Activated gamma-delta T cell treated with Interleukin-2 at 50 U/mL for 16 hours (primary cell): ENCODE measurements at regions not wholly inside any gene's neighbourhood (a gene's known extent, or its start where the extent isn't known, plus 50 kb on each side); places are given as distances from the start of the nearest gene placed in this dataset.

Experiments
- DNase-seq: peaks from one replicate; pipeline ENCODE4 v3.0.0-alpha.2; 2020

DNA sequence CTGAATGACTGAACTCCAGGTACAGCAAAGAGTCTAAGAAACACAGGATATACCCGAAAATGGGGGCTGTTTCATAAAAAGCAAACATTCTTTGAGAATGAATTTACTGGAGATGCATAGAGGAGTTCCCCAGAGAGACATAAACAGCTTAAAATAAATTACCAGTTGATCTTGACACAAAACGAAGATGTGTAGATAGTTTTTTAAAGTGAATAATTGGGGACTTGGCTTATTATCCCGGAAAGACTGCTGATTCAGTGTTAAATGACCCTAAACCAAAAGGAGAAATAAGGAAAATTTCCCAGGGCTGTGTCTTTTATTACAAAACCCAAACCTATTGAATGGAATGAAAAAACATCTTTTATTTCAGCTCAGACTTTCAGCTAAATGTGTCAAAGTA lies 1052.8 kb upstream of the TMEM132C start:
- DNase-seq, result no peak

DNA sequence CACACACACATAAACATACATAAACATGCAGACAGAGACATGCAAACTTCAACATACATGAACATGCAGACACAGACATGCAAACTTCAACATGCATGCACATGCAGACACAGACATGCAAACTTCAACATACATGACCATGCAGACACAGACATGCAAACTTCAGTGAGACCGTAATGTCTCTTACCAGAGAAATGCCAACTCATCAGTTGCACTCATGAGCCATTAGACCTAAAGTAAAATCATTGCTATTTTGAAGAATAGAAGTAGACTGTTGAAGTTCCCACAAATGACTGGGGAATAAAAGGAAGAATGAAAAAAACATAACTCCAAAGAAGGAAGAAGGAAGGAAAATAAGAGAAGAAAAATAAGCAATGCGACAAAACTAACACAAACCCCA lies 1044.0 kb upstream of the TMEM132C start:
- no peak for DNase-seq

DNA sequence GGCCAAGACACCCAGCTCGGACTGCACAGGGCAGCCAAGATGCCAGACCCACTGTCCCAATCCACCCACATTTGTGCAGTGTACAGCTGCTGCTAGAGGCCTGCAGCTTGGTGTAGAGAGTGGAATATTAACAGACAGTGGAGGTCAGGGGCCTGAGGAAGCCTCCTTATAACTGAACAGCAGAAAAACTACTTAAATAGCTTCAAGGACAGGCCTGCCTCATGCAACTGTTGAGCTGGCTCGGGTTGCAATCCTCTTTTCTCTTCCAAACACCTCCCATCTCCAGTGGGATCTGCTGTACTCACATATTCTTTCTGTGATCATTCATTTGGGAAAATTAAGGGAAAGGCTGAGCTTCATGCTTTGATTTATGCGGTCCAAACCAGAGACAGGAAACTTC lies 1043.2 kb upstream of the TMEM132C start:
- DNase-seq, result no peak

DNA sequence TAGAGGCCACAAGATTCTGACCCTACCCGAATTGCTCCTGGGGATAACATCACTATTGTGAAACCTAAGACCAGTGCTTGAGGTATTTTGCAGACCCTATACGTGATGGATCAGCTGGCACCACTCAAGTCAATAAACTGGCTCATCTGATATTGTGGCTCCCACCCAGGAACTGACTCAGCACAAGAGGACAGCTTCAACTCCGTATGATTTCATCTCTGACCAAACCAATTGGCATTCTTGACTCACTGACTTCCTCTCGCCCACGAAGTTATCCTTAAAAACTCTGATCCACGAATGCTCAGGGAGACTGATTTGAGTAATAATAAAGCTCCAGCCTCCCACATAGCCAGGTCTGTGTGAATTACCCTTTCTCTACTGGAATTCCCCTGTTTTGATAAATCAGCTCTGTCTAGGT lies 1036.1 kb upstream of the TMEM132C start:
- no peak for DNase-seq

DNA sequence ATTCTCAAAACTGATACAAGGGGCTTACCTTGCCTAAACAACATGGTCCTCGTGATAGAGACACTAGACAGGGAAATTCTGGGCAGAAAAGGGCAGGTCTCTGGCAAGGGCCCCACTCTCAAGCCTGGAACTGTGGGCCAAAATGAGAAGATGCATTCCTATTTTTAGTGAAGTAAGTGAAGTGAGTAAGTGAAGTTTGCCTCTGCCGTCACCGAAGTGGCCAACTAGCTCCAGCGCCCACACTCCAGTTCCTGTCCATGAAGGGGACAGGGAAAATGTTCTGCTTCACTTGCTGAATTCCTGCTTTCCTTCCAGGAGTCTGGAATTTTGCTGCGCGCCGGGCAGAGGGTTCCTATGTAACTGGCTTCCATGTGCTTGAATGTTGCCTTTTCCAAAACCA lies 1035.6 kb upstream of the TMEM132C start:
- no peak for DNase-seq

DNA sequence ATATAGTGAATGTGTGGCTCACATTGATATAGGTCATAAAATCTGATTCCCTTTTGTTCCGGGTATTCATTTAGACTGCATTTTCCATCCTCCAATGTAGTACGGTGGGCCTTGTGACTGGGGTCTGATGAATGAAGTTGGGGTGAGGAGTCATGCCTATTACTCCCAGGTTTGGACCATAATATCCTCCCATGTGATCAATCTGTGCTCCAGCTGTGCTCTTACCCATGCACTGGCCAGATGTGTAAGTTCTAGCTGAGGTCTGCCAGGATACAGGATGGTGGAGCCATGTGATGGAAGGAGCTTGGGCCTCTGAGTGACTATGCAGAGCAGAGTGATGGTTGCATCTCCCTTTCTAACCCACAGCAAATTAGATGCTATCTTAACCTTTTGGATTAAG lies 1034.0 kb upstream of the TMEM132C start:
- no peak for DNase-seq

DNA sequence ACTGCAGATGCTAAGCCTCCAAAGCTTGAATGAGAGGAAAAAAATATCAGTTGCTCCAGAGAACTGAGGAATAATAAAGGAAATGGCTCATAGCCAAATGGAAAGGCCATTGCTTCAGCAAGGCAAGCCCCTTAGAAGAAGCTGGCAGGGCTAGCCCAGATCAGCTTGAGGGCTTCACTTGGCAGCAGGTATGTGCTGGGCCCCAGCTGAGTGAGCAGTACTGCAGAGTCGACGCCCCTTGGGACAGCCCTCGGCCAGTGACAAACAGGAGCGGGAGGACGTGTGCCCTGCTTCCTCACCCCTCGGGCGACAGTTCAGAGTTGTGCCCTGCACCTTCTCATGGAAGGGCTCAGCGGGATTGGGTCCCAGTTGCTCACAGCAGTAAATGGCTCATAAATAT lies 1031.2 kb upstream of the TMEM132C start:
- DNase-seq, result no peak

DNA sequence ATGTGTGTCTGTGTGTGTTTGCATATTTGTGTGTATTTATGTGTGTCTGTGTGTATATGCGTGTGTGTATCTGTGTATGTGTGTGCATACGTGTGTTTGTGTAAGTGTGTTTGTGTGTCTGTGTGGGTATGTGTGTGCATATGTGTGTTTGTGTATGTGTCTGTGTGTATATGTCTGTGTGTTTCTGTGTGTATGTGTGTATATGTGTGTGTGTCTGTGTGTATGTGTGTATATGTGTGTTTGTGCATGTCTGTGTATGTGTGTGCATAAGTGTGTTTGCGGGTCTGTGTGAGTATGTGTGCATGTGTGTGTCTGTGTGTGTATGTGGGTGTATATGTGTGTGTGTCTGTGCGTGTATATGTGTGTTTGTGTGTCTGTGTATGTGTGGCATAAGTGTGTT lies 1030.5 kb upstream of the TMEM132C start:
- DNase-seq, result no peak

DNA sequence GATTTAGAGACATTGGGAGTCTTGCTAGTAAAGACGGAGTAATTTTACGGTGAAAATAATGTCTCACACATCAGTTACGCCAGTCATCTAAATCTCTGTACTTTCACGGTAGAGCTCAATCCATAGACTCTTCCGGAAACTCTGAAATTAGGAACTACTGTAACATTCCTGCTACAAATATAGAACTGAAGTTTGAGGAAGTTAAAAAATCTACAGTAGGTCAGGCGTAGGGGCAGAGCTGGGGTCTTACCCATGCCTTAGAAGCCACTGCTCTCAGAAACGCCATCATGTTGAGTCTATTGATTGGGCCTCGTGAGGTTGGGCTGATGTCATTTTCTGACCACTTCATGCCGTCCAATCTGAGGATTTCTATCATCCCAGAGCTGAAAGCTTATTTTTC lies 1029.8 kb upstream of the TMEM132C start:
- DNase-seq, result no peak

DNA sequence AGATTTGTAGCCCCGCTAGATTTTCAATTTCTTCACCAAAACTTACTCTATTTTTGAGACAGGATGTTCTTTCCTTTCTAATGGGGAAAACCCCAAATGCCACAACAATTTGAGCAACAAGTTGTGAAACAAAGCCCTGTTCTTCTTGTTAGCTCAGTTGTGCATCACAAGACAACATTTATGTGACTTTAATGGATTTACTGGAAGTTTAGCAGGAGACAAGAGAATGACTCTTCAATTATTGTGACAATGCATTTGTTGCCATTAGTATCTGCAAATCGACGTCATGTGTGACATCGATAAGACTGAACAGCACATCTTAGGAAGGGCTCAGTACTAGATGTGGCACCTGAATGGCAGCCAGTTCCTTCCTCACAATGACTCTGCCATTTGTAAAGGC lies 1028.9 kb upstream of the TMEM132C start:
- DNase-seq, result no peak

DNA sequence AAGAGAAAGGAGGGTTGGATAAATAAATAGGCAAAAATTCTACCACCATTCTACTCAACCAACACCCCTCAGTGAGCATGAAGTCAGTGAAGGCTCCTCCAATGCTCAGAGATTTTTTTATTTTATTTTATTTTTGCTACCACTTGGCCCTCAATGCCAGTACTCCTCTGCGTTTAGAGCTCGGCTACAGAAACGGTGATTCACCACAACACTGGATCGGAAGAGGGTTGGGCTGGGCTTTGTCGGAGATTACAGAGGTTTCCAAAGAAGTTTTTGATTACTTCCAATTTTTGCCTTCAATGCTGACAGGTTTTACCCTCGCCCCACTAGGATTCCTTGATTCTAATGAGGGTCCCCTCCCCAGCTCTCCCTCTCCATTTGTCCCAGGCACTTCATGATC lies 1027.2 kb upstream of the TMEM132C start:
- DNase-seq, result no peak

DNA sequence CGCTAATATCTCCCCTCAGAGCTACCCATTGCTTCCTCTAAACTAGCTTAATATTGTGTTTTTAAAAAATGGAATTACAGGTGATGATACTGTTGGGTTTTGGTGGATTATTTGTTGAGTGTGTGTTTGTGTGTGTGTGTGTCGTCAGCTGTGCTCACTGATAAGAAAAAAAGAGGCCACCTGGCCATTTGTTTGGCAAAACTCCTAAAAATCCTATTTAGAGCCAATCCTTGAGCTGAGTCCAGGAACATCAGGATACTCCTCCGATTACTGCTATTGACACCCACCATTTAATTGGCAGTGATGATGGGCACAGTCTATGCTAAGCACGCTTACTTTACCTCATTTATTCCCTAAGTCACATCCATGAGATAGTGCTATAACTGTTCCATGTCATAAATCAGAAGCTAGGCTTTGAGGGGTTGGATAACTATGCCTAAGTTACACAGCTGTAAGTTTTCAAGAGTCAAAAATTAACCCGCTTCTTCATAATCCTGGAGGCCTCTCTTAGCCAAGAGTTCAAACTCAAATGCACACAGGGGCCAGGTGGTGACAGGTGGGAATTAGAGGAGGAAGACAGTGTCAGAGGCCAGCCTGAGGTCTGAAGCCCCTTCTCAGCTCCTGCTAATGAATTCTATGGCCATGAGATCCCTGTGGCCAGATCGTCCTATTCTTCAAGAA lies 1026.6 kb upstream of the TMEM132C start:
- no peak for DNase-seq

DNA sequence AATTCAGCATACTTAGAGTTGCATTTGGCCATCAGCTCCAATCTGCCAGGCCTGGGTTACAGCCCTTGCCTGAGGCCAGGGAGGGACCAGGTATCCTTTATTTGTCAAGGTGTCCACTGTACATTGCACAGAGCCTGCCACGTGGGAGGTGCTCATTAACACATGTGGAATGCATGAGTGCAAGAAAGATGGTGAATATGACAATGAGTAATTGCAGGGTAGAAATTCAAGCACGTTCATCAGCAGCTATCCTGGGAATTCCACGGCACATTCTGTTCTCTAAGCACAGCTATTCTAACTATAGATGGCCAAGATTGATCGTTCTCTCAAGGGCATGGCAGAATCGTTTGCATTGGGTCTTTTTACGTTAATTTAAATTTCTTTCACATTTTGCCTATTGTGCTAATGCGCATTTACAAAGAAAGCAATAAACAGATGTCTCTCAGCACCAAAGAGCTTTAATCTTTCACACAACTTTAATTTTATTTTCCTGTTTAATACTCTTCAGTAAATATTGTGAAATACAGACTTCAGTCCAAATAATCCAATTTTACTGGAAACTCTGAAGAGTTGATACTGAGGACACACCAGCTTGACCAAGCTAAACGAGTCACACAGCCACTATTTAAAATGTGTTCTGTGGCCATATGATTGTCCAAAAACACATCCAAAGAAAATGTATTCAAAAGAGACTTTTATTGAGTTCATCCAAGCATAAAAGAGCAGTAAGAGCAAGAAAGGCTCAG lies 1025.7 kb upstream of the TMEM132C start:
- DNase-seq, result no peak

DNA sequence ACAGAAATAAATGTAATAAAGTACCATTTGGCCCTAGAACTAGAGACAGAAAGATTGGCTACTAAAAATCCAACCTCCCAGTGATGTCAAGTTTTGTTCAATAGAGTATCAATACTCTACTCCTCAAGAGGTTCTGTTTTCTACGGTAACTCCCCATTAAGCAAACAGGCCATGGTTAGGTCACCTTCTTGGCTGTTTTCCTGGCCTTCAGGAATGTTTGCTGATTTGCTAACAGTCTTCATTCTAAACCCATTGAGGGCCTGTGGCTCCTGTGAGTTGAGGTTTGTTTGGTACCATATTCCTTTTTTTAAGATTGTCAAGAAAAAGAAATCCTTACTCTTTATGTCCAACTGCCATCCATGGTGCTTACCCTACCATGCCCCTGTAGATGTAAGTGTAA lies 1022.0 kb upstream of the TMEM132C start:
- no peak for DNase-seq

DNA sequence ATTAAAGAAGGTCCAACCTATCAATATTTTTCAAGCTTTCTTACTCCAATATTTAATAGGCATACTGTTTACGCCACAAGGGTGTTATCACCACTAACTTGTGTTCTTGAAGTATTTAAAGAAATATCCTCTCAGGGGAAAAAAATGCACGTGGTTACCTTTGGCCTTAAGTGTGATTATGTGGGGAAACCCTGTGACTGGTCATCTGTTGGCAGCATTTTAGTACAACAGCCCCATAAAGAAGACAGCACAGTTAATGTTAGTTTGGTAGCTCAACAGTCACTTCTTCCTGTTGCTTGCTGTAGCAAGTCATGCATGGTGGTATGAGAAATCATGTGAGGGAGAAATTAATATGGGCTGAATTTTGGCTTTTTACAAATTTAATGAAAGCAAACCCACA lies 1021.5 kb upstream of the TMEM132C start:
- DNase-seq, result no peak

DNA sequence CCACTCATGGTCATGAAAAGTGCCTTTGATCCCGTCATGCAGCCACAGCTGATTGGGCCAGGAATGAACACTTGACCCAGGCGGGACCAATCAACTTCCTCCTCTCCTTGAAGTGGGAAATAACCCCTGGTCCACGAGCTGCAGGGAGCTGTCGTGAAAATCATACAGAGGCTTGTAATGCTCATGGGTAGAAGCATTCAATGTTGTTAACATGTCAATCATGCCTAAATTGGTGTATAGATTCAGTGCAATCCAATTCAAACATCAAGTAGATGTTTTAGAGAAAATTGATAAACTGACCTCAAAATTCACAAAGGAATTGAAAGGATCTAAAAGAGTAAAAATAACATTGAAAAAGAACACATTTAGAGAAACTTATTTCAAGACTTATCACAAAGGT lies 1019.0 kb upstream of the TMEM132C start:
- no peak for DNase-seq

DNA sequence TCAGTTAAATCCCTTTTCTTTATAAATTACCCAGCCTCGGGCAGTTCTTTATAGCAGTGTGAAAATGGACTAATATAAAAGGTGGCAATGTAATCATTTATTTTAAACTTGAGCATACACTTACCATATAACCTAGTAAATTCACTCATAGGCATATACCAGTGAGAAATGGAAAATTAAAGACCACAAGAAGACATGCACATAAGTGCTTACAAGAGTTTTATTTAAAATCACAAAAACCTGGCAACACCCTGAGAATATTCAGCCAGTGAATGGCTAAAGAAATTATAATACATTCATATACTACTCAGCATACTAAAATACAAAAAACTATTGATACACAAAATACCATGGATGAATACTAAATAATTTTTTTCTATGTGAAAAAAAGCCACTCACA lies 1017.5 kb upstream of the TMEM132C start:
- DNase-seq, result no peak

DNA sequence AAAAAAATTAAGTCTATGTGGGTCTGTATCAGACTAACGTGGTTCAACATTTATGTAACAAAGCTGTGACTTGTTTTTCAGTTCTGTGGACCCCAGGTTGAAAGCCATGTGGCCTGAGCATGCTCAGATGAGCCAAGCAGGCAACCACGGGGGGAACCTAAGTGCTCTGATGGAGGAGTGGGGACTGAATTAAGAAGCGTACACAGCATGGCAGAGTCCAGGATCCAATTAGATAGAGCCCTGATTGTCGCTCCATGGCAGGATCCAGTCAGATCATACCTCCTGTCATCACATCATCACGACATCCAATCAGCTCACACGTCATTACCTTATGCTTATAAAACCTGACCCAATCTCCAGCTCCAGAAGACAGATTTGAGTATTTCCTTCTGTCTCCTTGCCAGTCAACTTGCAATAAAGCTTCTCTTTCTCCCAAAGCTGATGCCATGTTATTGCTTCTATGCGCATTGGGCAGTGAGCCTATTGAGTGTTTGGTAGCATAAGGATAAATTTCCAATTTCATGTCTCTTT lies 1013.1 kb upstream of the TMEM132C start:
- no peak for DNase-seq

DNA sequence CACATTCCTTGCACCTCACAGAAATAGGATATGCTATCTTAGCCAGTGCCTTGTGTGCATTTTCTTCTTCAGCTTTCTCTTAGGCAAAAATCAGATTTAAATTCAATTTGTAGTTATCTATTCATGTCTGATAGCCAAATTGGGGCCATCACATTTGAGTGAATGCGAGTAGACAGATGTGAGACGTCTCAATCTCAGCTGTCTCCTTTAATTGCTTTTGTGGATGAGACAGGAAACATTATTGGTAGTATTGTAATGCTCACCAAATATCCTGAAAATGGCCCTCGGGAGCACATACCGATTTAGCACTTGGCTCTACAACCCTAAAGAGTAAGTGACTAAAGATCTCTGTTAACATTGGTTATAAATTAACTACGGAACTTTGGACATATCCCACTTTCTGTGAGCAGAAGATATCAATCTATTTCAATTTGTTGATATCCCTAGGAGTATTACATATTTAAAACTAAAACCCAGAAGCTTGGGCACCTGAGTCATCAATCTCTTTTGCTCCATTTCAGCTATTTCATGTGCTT lies 1012.5 kb upstream of the TMEM132C start:
- DNase-seq, result no peak

DNA sequence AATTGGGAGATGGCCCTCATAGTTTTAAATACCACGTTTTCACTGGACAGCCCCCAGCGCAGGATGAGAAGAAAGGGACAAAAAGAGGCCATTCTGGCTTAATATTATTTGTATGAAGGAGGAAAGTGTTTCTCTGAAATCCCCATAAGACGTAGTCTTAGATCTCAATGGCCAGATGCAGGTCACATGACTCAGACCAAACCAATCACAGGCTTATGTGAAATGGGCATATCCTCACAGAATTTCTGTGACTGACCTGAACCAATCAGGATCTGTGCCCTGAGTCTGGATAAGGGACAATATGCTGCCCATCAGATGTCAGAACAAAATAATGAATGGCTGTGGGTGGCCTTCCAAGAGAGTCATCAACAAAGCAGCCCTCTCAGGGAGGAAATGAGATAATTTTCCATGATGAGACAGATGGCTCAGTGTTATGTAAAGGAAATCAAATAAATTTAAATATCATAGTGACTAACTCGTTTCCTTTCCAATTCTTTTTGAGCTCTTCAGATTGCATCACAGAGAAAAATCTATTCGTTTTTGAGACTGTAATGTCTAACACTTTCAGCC lies 1009.5 kb upstream of the TMEM132C start:
- no peak for DNase-seq

DNA sequence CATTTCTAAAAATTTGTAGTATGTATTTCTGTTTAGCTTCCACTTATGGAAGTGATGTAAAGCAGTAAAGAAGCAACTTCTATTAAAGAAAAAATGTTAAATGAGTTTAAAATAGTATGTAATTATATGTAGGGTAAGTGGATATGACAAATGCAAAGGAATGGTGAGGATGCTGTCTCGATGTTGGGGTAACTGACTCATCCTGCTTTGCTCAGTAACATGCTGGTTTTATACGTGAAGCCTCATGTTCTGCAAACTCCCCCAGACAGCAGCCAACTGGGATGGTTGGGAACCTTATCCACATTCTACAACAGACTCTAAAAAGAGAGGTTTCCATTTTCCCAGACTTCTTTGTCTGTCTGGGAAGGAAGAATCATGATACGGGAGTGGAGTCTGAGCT lies 1006.4 kb upstream of the TMEM132C start:
- DNase-seq, result no peak

DNA sequence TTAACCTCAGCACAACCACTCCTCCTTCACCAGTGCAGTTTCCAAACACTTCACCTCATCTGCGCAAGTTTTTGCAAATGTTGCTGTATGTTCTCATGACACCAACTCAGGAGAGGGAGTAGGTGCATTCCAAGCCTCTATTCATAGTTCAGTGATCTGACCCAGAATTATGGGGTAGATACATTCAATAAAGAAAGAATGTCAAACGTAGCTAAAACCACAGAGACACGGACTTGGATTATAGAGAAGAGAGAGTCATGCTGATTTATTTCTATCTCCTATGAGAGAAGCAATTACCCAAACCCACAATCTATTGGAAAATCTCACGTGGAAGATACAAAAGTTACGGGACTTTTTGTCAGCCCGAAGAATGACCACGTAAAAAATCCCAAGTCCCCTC lies 1006.0 kb upstream of the TMEM132C start:
- no peak for DNase-seq

DNA sequence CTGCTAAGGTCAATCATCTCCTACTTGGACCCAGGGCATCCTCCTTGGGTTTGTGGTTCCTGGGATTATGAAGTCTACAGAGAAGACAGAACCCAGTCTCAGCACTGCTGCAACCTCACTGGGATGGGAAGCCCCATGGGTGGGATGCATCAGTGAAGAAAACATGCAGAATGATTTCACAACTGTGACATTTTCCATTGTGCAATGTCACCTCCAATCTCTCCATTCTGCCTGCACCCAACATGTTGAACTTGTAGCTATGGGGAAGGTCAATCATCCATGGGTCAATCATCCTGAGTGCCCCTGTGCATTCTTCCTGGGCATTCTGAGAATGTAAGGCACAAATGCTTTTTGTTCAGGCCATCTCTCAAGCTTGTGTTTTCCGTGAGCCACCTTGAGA lies 1004.4 kb upstream of the TMEM132C start:
- no peak for DNase-seq

DNA sequence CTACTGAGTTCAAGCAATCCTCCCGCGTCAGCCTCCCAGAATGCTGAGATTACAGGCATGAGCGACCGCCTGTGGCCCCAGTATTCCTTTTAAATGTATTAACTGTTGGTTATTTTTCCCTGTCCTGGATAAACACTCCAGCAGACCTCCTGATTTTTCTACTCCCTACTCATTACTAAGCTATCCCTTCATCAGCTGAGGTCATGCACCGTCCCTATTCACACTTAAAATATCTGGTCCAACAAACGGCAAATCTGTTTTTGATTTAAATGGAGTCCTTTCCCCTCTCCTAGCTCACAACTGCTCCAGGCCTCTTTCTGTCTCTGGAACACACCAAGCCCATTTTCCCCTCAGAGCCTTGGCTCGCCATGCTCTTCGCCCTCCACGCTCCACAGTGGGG lies 1003.3 kb upstream of the TMEM132C start:
- DNase-seq, result no peak
